ENCODE measurements at regions not wholly inside any gene's neighbourhood (a gene's known extent, or its start where the extent isn't known, plus 50 kb on each side); places are given as distances from the start of the nearest gene placed in this dataset.

DNA sequence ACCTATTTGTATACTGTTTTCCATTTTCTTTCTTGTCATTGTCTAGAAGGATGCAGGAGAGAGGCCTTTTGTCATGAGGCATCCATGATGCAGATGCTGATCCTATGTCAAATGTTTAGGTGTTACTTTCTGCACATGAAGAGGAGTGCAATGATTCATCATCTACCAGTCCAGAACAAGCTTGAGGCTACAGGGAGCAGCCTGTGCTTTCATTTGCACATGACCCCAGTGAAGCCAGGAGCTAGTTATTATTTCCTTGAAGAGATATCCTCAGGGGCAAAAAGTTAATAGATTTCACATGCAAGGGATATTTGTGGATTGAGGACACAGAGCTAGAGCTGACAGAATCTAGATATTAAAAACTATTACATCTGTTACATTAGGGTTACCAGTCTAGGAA lies 204.4 kb upstream of the TGFBR2 start:
- Mint-ChIP-seq H3K4me1 (ENCODE audit: low read depth) (peaks cover 10% of the 10 kb centered on the region), H3K4me3 (ENCODE audit: unreplicated experiment) (no peak overlapping the region), H3K9me3 (ENCODE audit: low read depth) (peaks cover 4% of the 10 kb centered on the region), H3K27me3 (ENCODE audit: low read depth) (no peaks in the 10 kb centered on the region), H3K27ac (ENCODE audit: unreplicated experiment) (no peak overlapping the region), H3K36me3 (ENCODE audit: low read depth) (no peaks in the 10 kb centered on the region)
- TF ChIP-seq, protein P1, sequence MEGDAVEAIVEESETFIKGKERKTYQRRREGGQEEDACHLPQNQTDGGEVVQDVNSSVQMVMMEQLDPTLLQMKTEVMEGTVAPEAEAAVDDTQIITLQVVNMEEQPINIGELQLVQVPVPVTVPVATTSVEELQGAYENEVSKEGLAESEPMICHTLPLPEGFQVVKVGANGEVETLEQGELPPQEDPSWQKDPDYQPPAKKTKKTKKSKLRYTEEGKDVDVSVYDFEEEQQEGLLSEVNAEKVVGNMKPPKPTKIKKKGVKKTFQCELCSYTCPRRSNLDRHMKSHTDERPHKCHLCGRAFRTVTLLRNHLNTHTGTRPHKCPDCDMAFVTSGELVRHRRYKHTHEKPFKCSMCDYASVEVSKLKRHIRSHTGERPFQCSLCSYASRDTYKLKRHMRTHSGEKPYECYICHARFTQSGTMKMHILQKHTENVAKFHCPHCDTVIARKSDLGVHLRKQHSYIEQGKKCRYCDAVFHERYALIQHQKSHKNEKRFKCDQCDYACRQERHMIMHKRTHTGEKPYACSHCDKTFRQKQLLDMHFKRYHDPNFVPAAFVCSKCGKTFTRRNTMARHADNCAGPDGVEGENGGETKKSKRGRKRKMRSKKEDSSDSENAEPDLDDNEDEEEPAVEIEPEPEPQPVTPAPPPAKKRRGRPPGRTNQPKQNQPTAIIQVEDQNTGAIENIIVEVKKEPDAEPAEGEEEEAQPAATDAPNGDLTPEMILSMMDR (IDR thresholded peaks at IDR 0.05), result no peak
- DNase-seq (ENCODE audit: low spot score), result no peak

DNA sequence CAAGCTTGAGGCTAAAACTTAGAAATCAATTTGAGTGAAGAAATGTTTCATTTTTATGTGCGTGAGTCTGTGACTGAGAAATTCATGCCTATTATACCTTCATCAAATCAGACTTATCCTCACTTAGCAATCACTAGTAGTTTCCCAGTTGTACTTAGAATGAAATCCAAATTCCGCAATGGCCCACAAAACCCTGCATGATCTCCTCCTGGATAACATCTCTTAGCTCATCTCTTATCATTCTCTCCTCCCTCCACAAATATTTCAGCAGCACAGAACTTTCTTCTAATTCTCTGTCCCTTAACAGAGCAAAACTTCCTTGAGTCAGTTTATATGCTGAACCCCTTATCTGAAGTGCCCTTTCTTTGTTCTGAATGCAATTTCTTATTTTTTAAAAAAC lies 198.8 kb upstream of the TGFBR2 start:
- H3K27me3 Mint-ChIP-seq (ENCODE audit: low read depth), result no peaks in the 10 kb centered on the region
- DNase-seq (ENCODE audit: low spot score), result no peak
- H3K36me3 Mint-ChIP-seq (ENCODE audit: low read depth), result no peaks in the 10 kb centered on the region
- H3K4me3 Mint-ChIP-seq (ENCODE audit: unreplicated experiment), result no peak overlapping the region
- H3K4me1 Mint-ChIP-seq (ENCODE audit: low read depth), result peaks cover 10% of the 10 kb centered on the region
- no peak overlapping the region for H3K27ac Mint-ChIP-seq (ENCODE audit: unreplicated experiment)
- peaks cover 9% of the 10 kb centered on the region for H3K9me3 Mint-ChIP-seq (ENCODE audit: low read depth)
- TF ChIP-seq, protein P1 (IDR thresholded peaks at IDR 0.05), result no peak

- Mint-ChIP-seq H3K4me3 (ENCODE audit: unreplicated experiment) (no peak overlapping the region), H3K36me3 (ENCODE audit: low read depth) (no peaks in the 10 kb centered on the region), H3K4me1 (ENCODE audit: low read depth) (peaks cover 10% of the 10 kb centered on the region), H3K27me3 (ENCODE audit: low read depth) (no peaks in the 10 kb centered on the region), H3K9me3 (ENCODE audit: low read depth) (peaks cover 9% of the 10 kb centered on the region), H3K27ac (ENCODE audit: unreplicated experiment) (peak overlapping the region; percentile 10)
- TF ChIP-seq, protein P1 (IDR thresholded peaks at IDR 0.05), result peak; percentile 62
- DNase-seq (ENCODE audit: low spot score), result no peak
Measured at GRCh38 chr3:30408105-30408557, 198.3 kb upstream of the TGFBR2 start.

GRCh38 chr3:30418443-30418842 lies 188.0 kb upstream of the TGFBR2 start:
- Mint-ChIP-seq H3K4me3 (ENCODE audit: unreplicated experiment) (no peak overlapping the region), H3K36me3 (ENCODE audit: low read depth) (no peaks in the 10 kb centered on the region), H3K27ac (ENCODE audit: unreplicated experiment) (no peak overlapping the region), H3K9me3 (ENCODE audit: low read depth) (no peaks in the 10 kb centered on the region), H3K27me3 (ENCODE audit: low read depth) (no peaks in the 10 kb centered on the region), H3K4me1 (ENCODE audit: low read depth) (peaks cover 21% of the 10 kb centered on the region)
- no peak for DNase-seq (ENCODE audit: low spot score)
- TF ChIP-seq, protein P1 (IDR thresholded peaks at IDR 0.05), result no peak

- no peak for DNase-seq (ENCODE audit: low spot score)
- peaks cover 3% of the 10 kb centered on the region for H3K9me3 Mint-ChIP-seq (ENCODE audit: low read depth)
- H3K4me1 Mint-ChIP-seq (ENCODE audit: low read depth), result peaks cover 24% of the 10 kb centered on the region
- no peak overlapping the region for H3K4me3 Mint-ChIP-seq (ENCODE audit: unreplicated experiment)
- TF ChIP-seq, protein P1 (IDR thresholded peaks at IDR 0.05), result no peak
- no peaks in the 10 kb centered on the region for H3K36me3 Mint-ChIP-seq (ENCODE audit: low read depth)
- no peaks in the 10 kb centered on the region for H3K27me3 Mint-ChIP-seq (ENCODE audit: low read depth)
- H3K27ac Mint-ChIP-seq (ENCODE audit: unreplicated experiment), result no peak overlapping the region
Measured at GRCh38 chr3:30421266-30421665, 185.1 kb upstream of the TGFBR2 start.
